ENCODE measurements at regions not wholly inside any gene's neighbourhood (a gene's known extent, or its start where the extent isn't known, plus 50 kb on each side); places are given as distances from the start of the nearest gene placed in this dataset.

GRCh38 chrX:69027181-69028005, 137.9 kb downstream of the PJA1 start:
- peak; percentile 60 for DNase-seq (ENCODE audit: low spot score)

- peak; percentile 46 for DNase-seq (ENCODE audit: low spot score)
Observed at GRCh38 chrX:69025802-69026301, 139.4 kb downstream of the PJA1 start.

- DNase-seq (ENCODE audit: low spot score) = no peak
Observed at GRCh38 chrX:69024931-69025330, 140.3 kb downstream of the PJA1 start.

- DNase-seq (ENCODE audit: low spot score) = no peak
Observed at GRCh38 chrX:69024161-69024736, 141.0 kb downstream of the PJA1 start.

GRCh38 chrX:69022430-69022829, 142.8 kb downstream of the PJA1 start:
- DNase-seq (ENCODE audit: low spot score) = no peak

- no peak for DNase-seq (ENCODE audit: low spot score)
Observed at GRCh38 chrX:69021141-69021960, 143.9 kb downstream of the PJA1 start.

- DNase-seq (ENCODE audit: low spot score) = no peak
Observed at GRCh38 chrX:69020316-69020715, 144.9 kb downstream of the PJA1 start.

- no peak for DNase-seq (ENCODE audit: low spot score)
Observed at GRCh38 chrX:69019073-69019890, 146.0 kb downstream of the PJA1 start.

- DNase-seq (ENCODE audit: low spot score) = no peak
Observed at GRCh38 chrX:69018416-69019072, 146.7 kb downstream of the PJA1 start.

GRCh38 chrX:69016293-69016941, 148.8 kb downstream of the PJA1 start:
- DNase-seq (ENCODE audit: low spot score) = no peak

GRCh38 chrX:69015564-69016292, 149.5 kb downstream of the PJA1 start:
- DNase-seq (ENCODE audit: low spot score) = no peak

- DNase-seq (ENCODE audit: low spot score) = no peak
Observed at GRCh38 chrX:69015156-69015555, 150.1 kb downstream of the PJA1 start.

- no peak for DNase-seq (ENCODE audit: low spot score)
Observed at GRCh38 chrX:69014200-69014599, 151.1 kb downstream of the PJA1 start.

GRCh38 chrX:69010339-69010738, 154.9 kb downstream of the PJA1 start:
- DNase-seq (ENCODE audit: low spot score) = no peak

GRCh38 chrX:69000877-69001276, 164.4 kb downstream of the PJA1 start:
- DNase-seq (ENCODE audit: low spot score) = no peak

- DNase-seq (ENCODE audit: low spot score) = peak; percentile 58
Observed at GRCh38 chrX:68999931-69000330, 165.3 kb downstream of the PJA1 start.

- DNase-seq (ENCODE audit: low spot score) = peak; percentile 67
Observed at GRCh38 chrX:68999356-68999755, 165.9 kb downstream of the PJA1 start.

GRCh38 chrX:68998716-68999115, 166.5 kb downstream of the PJA1 start:
- DNase-seq (ENCODE audit: low spot score) = no peak

- DNase-seq (ENCODE audit: low spot score) = no peak
Observed at GRCh38 chrX:68997911-68998310, 167.3 kb downstream of the PJA1 start.

- peak; percentile 22 for DNase-seq (ENCODE audit: low spot score)
Observed at GRCh38 chrX:68997511-68997910, 167.7 kb downstream of the PJA1 start.
